NCI-H748 (cell line): ENCODE measurements at regions not wholly inside any gene's neighbourhood (a gene's known extent, or its start where the extent isn't known, plus 50 kb on each side); places are given as distances from the start of the nearest gene placed in this dataset.
A peak's percentile ranks its signal among the peaks of the same experiment; 100 is the strongest.

Experiments used
- DNase-seq: peaks from one replicate; lab custom pipeline; 2025; ENCODE audit not compliant: unreplicated experiment; lab: John Stamatoyannopoulos, UW

GRCh38 chr2:9755638-9756037 is 87.6 kb upstream of the TAF1B start:
- no peak for DNase-seq

GRCh38 chr2:9756692-9757250 is 86.5 kb upstream of the TAF1B start:
- no peak for DNase-seq

GRCh38 chr2:9757501-9758264 is 85.6 kb upstream of the TAF1B start:
- peak; percentile 45 for DNase-seq

GRCh38 chr2:9758741-9759140 is 84.5 kb upstream of the TAF1B start:
- no peak for DNase-seq

GRCh38 chr2:9760069-9760901 is 83.0 kb upstream of the TAF1B start:
- DNase-seq: no peak

- no peak for DNase-seq
Observed at GRCh38 chr2:9760902-9761228, 82.4 kb upstream of the TAF1B start.

- no peak for DNase-seq
Observed at GRCh38 chr2:9761577-9761976, 81.7 kb upstream of the TAF1B start.

- DNase-seq: no peak
Observed at GRCh38 chr2:9762164-9762563, 81.1 kb upstream of the TAF1B start.

GRCh38 chr2:9762941-9763340 is 80.3 kb upstream of the TAF1B start:
- no peak for DNase-seq

GRCh38 chr2:9763356-9764152 is 79.7 kb upstream of the TAF1B start:
- no peak for DNase-seq

GRCh38 chr2:9764153-9764778 is 79.0 kb upstream of the TAF1B start:
- peak; percentile 58 for DNase-seq

- no peak for DNase-seq
Observed at GRCh38 chr2:9765611-9766531, 77.4 kb upstream of the TAF1B start.

GRCh38 chr2:9767656-9768281 is 75.5 kb upstream of the TAF1B start:
- no peak for DNase-seq

GRCh38 chr2:9768388-9768787 is 74.9 kb upstream of the TAF1B start:
- DNase-seq: peak; percentile 41

- peak; percentile 88 for DNase-seq
Observed at GRCh38 chr2:9769171-9770005, 73.9 kb upstream of the TAF1B start.

- no peak for DNase-seq
Observed at GRCh38 chr2:9770006-9770307, 73.3 kb upstream of the TAF1B start.

GRCh38 chr2:9770308-9771100 is 72.8 kb upstream of the TAF1B start:
- peak; percentile 65 for DNase-seq

- DNase-seq: no peak
Observed at GRCh38 chr2:9771101-9771449, 72.2 kb upstream of the TAF1B start.
